Cardiac muscle cell (in vitro differentiated cells and primary cell): ENCODE measurements at regions not wholly inside any gene's neighbourhood (a gene's known extent, or its start where the extent isn't known, plus 50 kb on each side); places are given as distances from the start of the nearest gene placed in this dataset.
"Not testable (repeated sequence)": the region's sequence is repeated elsewhere in the genome, so short reads cannot be mapped to it uniquely, and the experiment has no call there.

Experiments
- DNase-seq, 2 donors: peaks; one replicate each; pipeline versions ENCODE4 v3.0.0 to v3.0.0-alpha.2; 2010 to 2017; ENCODE audit warnings: low read depth in 1 of 2, low spot score in 1 of 2
- H3K27ac ChIP-seq: fragments of 200-600 bp; sonication (generic); 2 replicates; pipeline ENCODE4 v1.5.1; 2016
- H3K27me3 ChIP-seq: fragments of 200-600 bp; sonication (generic); 2 replicates; pipeline ENCODE4 v1.6.0; 2016; ENCODE audit warnings: control low read depth
- H3K36me3 ChIP-seq: fragments of 200-600 bp; sonication (generic); 2 replicates; pipeline ENCODE4 v1.5.1; 2016; ENCODE audit warnings: control low read depth
- H3K4me1 ChIP-seq: fragments of 200-600 bp; sonication (generic); 2 replicates; pipeline ENCODE4 v1.8.1; 2017; ENCODE audit warnings: low read depth, mild to moderate bottlenecking, mixed run types
- H3K4me3 ChIP-seq: fragments of 200-600 bp; sonication (generic); 2 replicates; pipeline ENCODE4 v1.5.1; 2016; ENCODE audit warnings: mild to moderate bottlenecking
- H3K9me3 ChIP-seq: fragments of 200-600 bp; sonication (generic); 2 replicates; pipeline ENCODE4 v1.5.1; 2017; ENCODE audit warnings: low read depth, mild to moderate bottlenecking, control low read depth
- CTCF ChIP-seq: IDR thresholded peaks from 2 replicates; pipeline ENCODE4 v1.5.1; 2012; ENCODE audit warnings: low read depth, mild to moderate bottlenecking, low read length

GRCh38 chr4:189809839-189810238, 130.8 kb upstream of the FRG1 start:
- no peaks in the 10 kb centered on the region for H3K9me3 ChIP-seq
- no peaks in the 10 kb centered on the region for H3K36me3 ChIP-seq
- no peak overlapping the region for H3K4me3 ChIP-seq
- no peak for DNase-seq
- no peaks in the 10 kb centered on the region for H3K27me3 ChIP-seq
- no peak overlapping the region for H3K27ac ChIP-seq
- no peak for TF ChIP-seq CTCF
- H3K4me1 ChIP-seq: no peaks in the 10 kb centered on the region

- H3K27me3 ChIP-seq, H3K4me1 ChIP-seq, DNase-seq, H3K27ac ChIP-seq, H3K36me3 ChIP-seq, H3K9me3 ChIP-seq, H3K4me3 ChIP-seq: not testable (repeated sequence)
Measured at GRCh38 chr4:189810318-189811181, 130.1 kb upstream of the FRG1 start.

GRCh38 chr4:189815404-189816192, 125.1 kb upstream of the FRG1 start:
- Histone ChIP-seq H3K4me1 (no peaks in the 10 kb centered on the region), H3K9me3 (no peaks in the 10 kb centered on the region), H3K27me3 (no peaks in the 10 kb centered on the region), H3K4me3 (no peak overlapping the region), H3K27ac (no peak overlapping the region), H3K36me3 (no peaks in the 10 kb centered on the region)
- no peak for DNase-seq
- TF ChIP-seq CTCF: no peak

GRCh38 chr4:189822326-189822725, 118.3 kb upstream of the FRG1 start:
- H3K4me1 ChIP-seq: no peaks in the 10 kb centered on the region
- no peaks in the 10 kb centered on the region for H3K27me3 ChIP-seq
- no peak overlapping the region for H3K4me3 ChIP-seq
- no peak for DNase-seq
- no peak for TF ChIP-seq CTCF
- H3K27ac ChIP-seq: no peak overlapping the region
- H3K36me3 ChIP-seq: no peaks in the 10 kb centered on the region
- no peaks in the 10 kb centered on the region for H3K9me3 ChIP-seq

- H3K27ac ChIP-seq: no peak overlapping the region
- H3K36me3 ChIP-seq: no peaks in the 10 kb centered on the region
- H3K9me3 ChIP-seq: no peaks in the 10 kb centered on the region
- no peak for DNase-seq
- no peaks in the 10 kb centered on the region for H3K4me1 ChIP-seq
- no peak overlapping the region for H3K4me3 ChIP-seq
- no peaks in the 10 kb centered on the region for H3K27me3 ChIP-seq
- TF ChIP-seq CTCF: no peak
Measured at GRCh38 chr4:189823591-189823990, 117.1 kb upstream of the FRG1 start.

GRCh38 chr4:189825466-189825865, 115.2 kb upstream of the FRG1 start:
- Histone ChIP-seq H3K4me3 (no peak overlapping the region), H3K9me3 (no peaks in the 10 kb centered on the region), H3K27ac (no peak overlapping the region), H3K27me3 (no peaks in the 10 kb centered on the region), H3K4me1 (no peaks in the 10 kb centered on the region), H3K36me3 (no peaks in the 10 kb centered on the region)
- TF ChIP-seq CTCF: no peak
- no peak for DNase-seq
